Left ventricle myocardium inferior (tissue), 1 donor: ENCODE measurements at regions not wholly inside any gene's neighbourhood (a gene's known extent, or its start where the extent isn't known, plus 50 kb on each side); places are given as distances from the start of the nearest gene placed in this dataset.

Experiments used
- DNase-seq: peaks from one replicate; pipeline ENCODE4 v3.0.0-alpha.2; 2020
- H3K27ac ChIP-seq: fragments of 200-600 bp; replicated peaks from 2 replicates; pipeline ENCODE4 v1.8.0; 2021
- H3K27me3 ChIP-seq: fragments of 200-600 bp; 2 replicates; pipeline ENCODE4 v1.8.0; 2021; ENCODE audit warnings: low read depth
- H3K36me3 ChIP-seq: fragments of 200-600 bp; 2 replicates; pipeline ENCODE4 v1.8.0; 2021
- H3K4me1 ChIP-seq: fragments of 200-600 bp; 2 replicates; pipeline ENCODE4 v1.8.0; 2021
- H3K4me3 ChIP-seq: fragments of 200-600 bp; 2 replicates; pipeline ENCODE4 v1.8.0; 2021; ENCODE audit warnings: mild to moderate bottlenecking, moderate library complexity
- H3K9me3 ChIP-seq: fragments of 200-600 bp; replicated peaks from 2 replicates; pipeline ENCODE4 v1.8.0; 2021
- intact Hi-C: fragments of 100-400 bp; cut with micrococcal nuclease; formaldehyde crosslinking; loops from one replicate; pipeline ENCODE4 v1.11.0; 2022
- TF ChIP-seq, protein P1 (sequence below): fragments of 200-600 bp; IDR thresholded peaks from 2 replicates; pipeline ENCODE4 v1.8.0; 2021; ENCODE audit warnings: antibody characterized with exemption, mild to moderate bottlenecking, borderline replicate concordance
- donor health status: DM: no; HTN: yes; CAD: no; lungs with severe emphysema.

DNA sequence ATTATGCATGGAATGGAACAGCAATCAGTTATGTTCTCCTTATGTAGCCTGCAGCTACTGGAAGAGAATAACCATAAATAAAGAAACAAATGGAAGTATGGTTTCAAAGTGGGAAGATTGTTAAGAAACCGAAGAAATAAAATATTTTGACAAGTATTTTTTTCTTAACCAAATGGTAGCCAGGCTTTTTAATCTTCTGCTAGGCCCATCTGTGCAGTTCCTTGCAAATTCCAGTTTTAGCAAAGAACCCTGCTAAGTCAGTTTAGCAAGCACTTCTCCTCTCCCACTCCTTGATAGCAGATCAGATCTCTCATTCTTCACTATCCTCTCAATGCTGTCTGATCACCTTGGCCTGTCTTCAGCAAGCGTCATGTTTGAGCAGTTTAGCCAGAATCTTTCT, 111.1 kb upstream of the PRDM9 start:
- H3K36me3 ChIP-seq: no peaks in the 10 kb centered on the region
- H3K27me3 ChIP-seq: no peaks in the 10 kb centered on the region
- H3K4me1 ChIP-seq: no peaks in the 10 kb centered on the region
- no peak overlapping the region for H3K27ac ChIP-seq
- intact Hi-C loops: no loop called here
- TF ChIP-seq, protein P1, sequence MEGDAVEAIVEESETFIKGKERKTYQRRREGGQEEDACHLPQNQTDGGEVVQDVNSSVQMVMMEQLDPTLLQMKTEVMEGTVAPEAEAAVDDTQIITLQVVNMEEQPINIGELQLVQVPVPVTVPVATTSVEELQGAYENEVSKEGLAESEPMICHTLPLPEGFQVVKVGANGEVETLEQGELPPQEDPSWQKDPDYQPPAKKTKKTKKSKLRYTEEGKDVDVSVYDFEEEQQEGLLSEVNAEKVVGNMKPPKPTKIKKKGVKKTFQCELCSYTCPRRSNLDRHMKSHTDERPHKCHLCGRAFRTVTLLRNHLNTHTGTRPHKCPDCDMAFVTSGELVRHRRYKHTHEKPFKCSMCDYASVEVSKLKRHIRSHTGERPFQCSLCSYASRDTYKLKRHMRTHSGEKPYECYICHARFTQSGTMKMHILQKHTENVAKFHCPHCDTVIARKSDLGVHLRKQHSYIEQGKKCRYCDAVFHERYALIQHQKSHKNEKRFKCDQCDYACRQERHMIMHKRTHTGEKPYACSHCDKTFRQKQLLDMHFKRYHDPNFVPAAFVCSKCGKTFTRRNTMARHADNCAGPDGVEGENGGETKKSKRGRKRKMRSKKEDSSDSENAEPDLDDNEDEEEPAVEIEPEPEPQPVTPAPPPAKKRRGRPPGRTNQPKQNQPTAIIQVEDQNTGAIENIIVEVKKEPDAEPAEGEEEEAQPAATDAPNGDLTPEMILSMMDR: no peak
- peaks cover 15% of the 10 kb centered on the region for H3K9me3 ChIP-seq
- no peak overlapping the region for H3K4me3 ChIP-seq
- DNase-seq: no peak

DNA sequence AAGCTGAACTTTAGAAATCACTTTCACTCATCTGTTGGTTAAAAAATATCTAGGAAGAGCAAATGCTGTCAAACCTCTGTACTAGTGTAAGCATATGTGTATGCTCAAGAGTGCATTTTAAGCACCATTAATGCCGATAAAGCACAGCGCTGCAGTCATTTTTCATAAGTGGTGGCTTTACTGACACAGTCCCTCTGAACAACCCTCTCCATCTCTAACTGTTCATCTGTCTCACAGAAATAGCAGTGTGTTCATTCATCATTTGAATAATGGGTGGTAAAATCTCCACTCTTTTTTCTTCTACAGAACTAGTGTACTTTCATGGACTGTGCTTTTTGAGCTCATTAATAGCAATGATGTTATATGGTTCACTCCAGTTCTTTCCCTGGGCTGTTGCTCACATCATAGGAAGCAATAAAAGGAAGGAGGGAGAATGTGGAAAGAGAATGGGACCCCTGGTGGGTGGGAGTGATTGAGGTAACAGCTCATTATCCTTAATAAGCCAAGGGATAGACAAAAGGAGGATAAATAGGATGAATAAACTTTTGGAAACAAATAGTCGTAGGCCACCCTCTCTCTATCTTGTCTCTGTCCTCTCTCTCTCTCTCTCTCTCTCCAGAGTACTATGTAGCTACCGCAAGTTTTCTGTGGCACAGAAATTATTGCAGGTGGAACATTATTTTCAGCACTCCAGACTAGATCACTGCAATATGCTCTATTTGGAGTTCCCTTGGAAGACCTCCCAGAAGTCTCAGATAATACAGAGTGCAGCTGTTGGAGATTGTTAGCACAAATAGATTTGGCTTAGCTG, 117.9 kb upstream of the PRDM9 start:
- H3K4me1 ChIP-seq: peaks cover 8% of the 10 kb centered on the region
- H3K36me3 ChIP-seq: no peaks in the 10 kb centered on the region
- no peak for DNase-seq
- peaks cover 9% of the 10 kb centered on the region for H3K9me3 ChIP-seq
- H3K27me3 ChIP-seq: no peaks in the 10 kb centered on the region
- TF ChIP-seq, protein P1: no peak
- H3K27ac ChIP-seq: no peak overlapping the region
- H3K4me3 ChIP-seq: no peak overlapping the region
- intact Hi-C loops: no loop called here

DNA sequence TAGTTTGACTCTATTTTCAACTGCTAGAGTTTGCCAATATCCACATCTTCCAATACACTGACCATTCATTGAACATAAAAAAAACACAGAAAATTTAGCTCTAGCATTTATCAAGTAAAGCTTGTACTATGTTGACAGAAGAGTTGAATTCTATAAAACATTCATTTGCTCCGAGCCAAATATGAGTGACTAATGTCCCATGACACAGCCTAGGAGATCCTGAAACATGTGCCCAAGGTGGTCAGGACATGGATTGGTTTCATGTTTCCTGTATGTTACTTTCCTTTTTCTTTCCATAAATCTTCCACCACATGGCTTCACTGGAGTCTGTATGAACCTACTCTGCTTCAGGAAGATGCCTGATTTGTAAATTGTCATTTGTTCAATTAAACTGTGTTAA, 122.4 kb upstream of the PRDM9 start:
- TF ChIP-seq, protein P1: no peak
- no peak overlapping the region for H3K27ac ChIP-seq
- H3K27me3 ChIP-seq: no peaks in the 10 kb centered on the region
- intact Hi-C loops: no loop called here
- no peaks in the 10 kb centered on the region for H3K36me3 ChIP-seq
- H3K4me1 ChIP-seq: peaks cover 8% of the 10 kb centered on the region
- DNase-seq: no peak
- no peak overlapping the region for H3K4me3 ChIP-seq
- peaks cover 13% of the 10 kb centered on the region for H3K9me3 ChIP-seq

DNA sequence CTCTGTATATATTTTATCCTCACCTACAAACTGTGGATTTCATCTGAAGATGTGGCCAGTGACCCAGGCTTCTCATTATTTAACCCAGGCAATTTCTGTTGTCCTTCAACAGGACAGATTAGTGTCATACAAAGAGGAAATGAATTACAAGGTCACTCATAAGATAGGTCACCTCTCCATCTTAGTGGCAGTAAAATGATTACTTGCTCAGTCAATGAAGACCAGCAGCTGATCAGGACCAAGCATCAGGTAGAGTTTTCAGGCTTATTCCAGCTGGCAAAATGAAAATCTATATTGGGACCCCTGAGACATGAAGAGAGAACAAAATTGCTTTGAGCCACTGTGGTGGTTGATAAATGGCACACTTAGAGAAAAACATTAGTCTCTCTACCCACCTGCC, 135.2 kb upstream of the PRDM9 start:
- Histone ChIP-seq H3K4me3 (no peak overlapping the region), H3K27ac (no peak overlapping the region), H3K27me3 (no peaks in the 10 kb centered on the region), H3K36me3 (no peaks in the 10 kb centered on the region), H3K9me3 (peaks cover 1% of the 10 kb centered on the region), H3K4me1 (no peaks in the 10 kb centered on the region)
- intact Hi-C loops: no loop called here
- DNase-seq: no peak
- TF ChIP-seq, protein P1: no peak

DNA sequence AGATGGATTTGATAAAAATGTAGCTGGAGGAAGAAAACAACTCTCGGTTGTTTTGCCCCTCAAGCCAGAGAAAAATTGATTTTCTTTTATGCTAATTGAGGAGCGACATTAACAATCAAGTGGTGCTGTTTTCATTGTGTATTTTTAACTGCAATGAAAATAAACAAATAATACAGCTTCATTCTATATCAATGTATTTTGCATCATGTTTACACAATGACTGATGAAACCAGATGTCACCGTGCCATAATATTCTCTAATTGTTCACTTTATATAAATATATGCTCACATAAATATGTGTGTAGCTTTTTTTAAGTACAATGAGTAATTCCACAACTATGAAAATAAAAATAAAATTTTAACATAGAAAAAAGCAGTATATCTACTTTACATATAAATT, 139.0 kb upstream of the PRDM9 start:
- intact Hi-C loops: no loop called here
- Histone ChIP-seq H3K36me3 (no peaks in the 10 kb centered on the region), H3K27me3 (no peaks in the 10 kb centered on the region), H3K27ac (no peak overlapping the region), H3K4me3 (no peak overlapping the region), H3K4me1 (no peaks in the 10 kb centered on the region), H3K9me3 (no peaks in the 10 kb centered on the region)
- TF ChIP-seq, protein P1: no peak
- DNase-seq: no peak
